ENCODE measurements at regions not wholly inside any gene's neighbourhood (a gene's known extent, or its start where the extent isn't known, plus 50 kb on each side); places are given as distances from the start of the nearest gene placed in this dataset.
"Not testable (repeated sequence)": the region's sequence is repeated elsewhere in the genome, so short reads cannot be mapped to it uniquely, and the experiment has no call there.

DNA sequence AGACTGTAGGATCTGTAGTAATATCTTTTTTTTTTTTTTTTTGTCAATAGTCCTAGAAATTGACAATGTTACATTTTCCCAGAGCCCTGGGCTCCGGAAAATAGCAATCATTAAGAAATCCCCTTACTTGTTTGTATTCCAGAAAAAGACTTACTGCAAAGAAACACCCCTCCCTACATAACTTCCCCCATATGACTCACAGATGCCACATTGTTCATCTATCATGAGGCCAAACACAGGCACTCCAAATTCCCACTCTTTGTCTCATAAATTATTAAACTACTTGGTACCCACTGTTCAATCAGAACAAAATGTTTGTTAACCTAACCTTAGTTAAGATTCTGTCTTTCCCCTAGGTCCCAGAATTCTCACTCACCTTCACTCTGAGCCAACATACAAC, 53.5 kb downstream of the TEX51 start:
- DNase-seq = no peak
- Histone ChIP-seq H3K27me3 (no peaks in the 10 kb centered on the region), H3K27ac (no peak overlapping the region)

DNA sequence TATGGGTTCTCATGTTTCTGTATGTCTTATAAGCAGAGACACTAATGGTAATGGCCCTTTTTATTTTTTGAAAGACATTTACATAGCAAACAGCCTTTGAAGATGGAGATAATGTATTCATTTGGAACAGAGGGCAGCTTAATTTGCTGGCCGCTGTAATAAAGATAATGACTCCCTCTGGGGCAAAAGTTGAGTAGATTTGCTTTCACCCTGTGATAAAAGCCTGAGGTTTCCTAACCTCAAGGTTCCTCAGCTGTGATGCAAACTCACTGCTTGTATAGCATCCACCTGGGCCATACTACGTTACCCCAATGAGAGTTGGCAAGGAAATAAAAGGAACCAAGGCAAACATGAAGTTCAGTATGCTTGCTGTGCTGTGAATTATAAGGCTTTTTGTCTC, 54.8 kb downstream of the TEX51 start:
- DNase-seq = no peak
- no peaks in the 10 kb centered on the region for H3K9me3 ChIP-seq (replicated peaks)
- no peak overlapping the region for H3K4me3 ChIP-seq
- H3K36me3 ChIP-seq = no peaks in the 10 kb centered on the region
- H3K4me1 ChIP-seq = no peaks in the 10 kb centered on the region
- H3K27me3 ChIP-seq = no peaks in the 10 kb centered on the region
- H3K27ac ChIP-seq = no peak overlapping the region

More for the DNA sequence above, 53.5 kb downstream of the TEX51 start:
- Histone ChIP-seq H3K9me3 (replicated peaks) (no peaks in the 10 kb centered on the region), H3K4me3 (no peak overlapping the region), H3K4me1 (no peaks in the 10 kb centered on the region), H3K36me3 (no peaks in the 10 kb centered on the region)

DNA sequence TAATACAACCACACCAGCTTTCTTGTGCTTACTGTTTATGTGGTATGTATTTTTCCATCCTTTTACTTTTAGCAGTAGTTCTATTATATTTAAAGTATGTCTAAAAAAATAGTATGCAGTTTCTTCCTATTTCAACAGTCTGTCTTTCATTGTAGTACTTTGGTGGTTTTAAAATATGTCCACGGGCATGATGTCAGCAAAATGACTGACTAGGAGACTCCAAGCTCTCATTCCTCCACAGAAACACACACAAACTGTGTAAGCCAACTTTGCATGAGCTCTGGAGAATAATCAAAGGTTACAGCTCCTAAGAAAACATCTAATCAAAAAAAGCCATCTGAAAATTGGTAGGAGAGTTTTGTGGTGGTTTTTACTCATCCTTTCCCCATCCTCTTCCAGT, 56.1 kb downstream of the TEX51 start:
- Histone ChIP-seq H3K36me3 (no peaks in the 10 kb centered on the region), H3K4me1 (no peaks in the 10 kb centered on the region), H3K9me3 (replicated peaks) (no peaks in the 10 kb centered on the region), H3K27ac (no peak overlapping the region), H3K4me3 (no peak overlapping the region), H3K27me3 (no peaks in the 10 kb centered on the region)
- DNase-seq = no peak

DNA sequence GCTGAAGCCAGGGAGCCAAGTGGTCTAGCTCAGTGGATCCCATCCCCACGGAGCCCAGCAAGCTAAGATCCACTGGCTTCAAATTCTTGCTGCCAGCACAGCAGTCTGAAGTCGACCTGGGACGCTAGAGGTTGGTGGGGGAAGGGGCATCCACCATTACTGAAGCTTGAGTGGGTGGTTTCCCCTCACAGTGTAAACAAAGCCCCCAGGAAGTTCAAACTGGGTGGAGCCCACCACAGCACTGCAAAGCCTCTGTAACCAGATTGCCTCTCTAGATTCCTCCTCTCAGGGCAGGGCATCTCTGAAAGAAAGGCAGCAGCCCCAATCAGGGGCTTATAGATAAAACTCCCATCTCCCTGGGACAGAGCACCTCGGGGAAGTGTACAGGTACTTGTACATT, 58.1 kb downstream of the TEX51 start:
- not testable (repeated sequence) for H3K9me3 ChIP-seq (replicated peaks); H3K4me3 ChIP-seq; H3K27me3 ChIP-seq; H3K27ac ChIP-seq; DNase-seq; H3K4me1 ChIP-seq; H3K36me3 ChIP-seq

DNA sequence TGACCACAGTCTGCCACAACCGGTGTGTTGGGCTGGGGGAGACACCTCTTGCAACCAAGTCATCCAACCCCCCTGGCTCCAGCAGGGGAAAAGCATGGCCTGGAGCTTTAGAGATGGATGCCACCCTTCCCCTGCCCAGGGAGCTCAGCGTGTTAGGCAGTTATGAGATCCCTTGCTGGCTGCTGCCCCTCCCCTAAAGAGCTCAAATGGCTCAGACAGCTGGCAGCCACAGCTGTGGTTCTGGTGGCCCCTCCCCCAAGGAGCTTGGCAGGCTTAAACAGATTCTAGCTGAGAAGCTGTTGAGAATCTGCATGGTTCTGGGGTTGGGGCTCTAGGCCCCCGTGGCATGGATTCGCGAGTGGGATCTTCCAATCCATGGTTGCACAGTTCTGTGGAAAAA, 64.7 kb downstream of the TEX51 start:
- Histone ChIP-seq H3K36me3 (no peaks in the 10 kb centered on the region), H3K27me3 (no peaks in the 10 kb centered on the region), H3K4me3 (no peak overlapping the region), H3K4me1 (no peaks in the 10 kb centered on the region), H3K9me3 (replicated peaks) (no peaks in the 10 kb centered on the region), H3K27ac (no peak overlapping the region)
- peak; percentile 33 to 46 for DNase-seq

DNA sequence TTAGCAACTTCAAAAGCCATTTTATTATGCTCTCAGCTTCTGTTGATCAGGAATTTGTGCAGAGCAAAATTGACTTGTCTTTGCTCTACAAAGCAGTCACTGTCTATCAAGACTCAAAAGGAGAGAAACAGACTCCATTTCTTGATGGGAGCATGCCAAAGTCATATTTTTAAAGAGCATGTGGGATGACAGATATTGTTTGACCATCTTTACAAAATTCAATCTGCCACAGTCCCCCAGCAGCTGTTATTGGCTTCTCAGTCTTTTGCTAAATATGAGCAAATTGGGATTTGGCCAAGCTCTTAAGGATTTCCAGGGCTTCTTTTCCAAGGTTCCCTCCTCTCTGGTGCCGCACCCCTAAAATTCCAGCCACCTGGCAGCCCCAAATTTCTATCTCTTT, 67.9 kb downstream of the TEX51 start:
- Histone ChIP-seq H3K9me3 (replicated peaks) (no peaks in the 10 kb centered on the region), H3K27ac (no peak overlapping the region), H3K27me3 (peaks cover 3% of the 10 kb centered on the region; the same call in 1 of the 2 replicates), H3K36me3 (no peaks in the 10 kb centered on the region), H3K4me3 (no peak overlapping the region), H3K4me1 (no peaks in the 10 kb centered on the region)
- DNase-seq = no peak

DNA sequence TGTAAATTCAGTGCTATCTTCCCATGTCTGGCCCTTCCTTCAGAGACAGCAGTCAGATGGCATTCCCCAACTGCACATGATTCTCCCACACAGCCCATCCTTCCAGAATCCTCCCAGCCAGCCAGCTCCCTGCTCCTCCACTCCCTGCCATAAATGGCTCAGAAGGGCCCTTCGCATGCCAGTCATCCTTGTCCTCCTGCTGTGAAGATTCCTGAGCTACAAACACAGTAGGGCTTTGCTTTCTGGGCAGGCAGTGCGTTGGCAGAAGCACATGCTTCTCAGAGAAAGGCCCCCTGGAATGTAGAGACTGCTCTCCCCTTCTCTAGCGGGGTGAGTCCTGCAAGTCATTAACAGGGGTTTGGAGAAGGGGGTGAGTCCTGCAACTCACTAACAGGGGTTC, 71.9 kb downstream of the TEX51 start:
- no peaks in the 10 kb centered on the region for H3K9me3 ChIP-seq (replicated peaks)
- H3K27me3 ChIP-seq = peaks cover 8% of the 10 kb centered on the region; the same call in 1 of the 2 replicates
- no peaks in the 10 kb centered on the region for H3K36me3 ChIP-seq
- H3K4me1 ChIP-seq = 0 out of 2 replicates have a peak, but pooled peaks cover 2% of the 10 kb centered on the region
- DNase-seq = no peak
- no peak overlapping the region for H3K4me3 ChIP-seq
- H3K27ac ChIP-seq = no peak overlapping the region

DNA sequence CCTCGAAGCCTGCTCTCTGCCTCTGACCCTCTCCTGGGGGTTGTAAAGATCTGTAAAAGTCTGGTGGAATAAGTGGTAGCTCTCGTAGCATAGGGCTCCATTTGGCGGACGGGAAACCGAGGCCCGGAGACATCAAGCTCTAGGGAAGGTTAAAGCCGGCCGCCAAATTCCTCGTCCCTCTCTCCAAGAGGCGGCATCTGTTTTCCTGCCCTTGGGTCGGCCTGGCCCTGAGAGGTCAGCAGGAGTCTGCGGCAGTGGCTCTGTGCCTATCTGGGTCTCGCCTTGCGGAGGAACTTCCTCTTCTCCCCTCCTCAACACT, 72.4 kb downstream of the TEX51 start:
- H3K36me3 ChIP-seq = no peaks in the 10 kb centered on the region
- no peaks in the 10 kb centered on the region for H3K9me3 ChIP-seq (replicated peaks)
- no peak overlapping the region for H3K27ac ChIP-seq
- H3K4me1 ChIP-seq = 0 out of 2 replicates have a peak, but pooled peaks cover 2% of the 10 kb centered on the region
- DNase-seq = no peak
- H3K27me3 ChIP-seq = peaks cover 8% of the 10 kb centered on the region; the same call in 1 of the 2 replicates
- H3K4me3 ChIP-seq = no peak overlapping the region

DNA sequence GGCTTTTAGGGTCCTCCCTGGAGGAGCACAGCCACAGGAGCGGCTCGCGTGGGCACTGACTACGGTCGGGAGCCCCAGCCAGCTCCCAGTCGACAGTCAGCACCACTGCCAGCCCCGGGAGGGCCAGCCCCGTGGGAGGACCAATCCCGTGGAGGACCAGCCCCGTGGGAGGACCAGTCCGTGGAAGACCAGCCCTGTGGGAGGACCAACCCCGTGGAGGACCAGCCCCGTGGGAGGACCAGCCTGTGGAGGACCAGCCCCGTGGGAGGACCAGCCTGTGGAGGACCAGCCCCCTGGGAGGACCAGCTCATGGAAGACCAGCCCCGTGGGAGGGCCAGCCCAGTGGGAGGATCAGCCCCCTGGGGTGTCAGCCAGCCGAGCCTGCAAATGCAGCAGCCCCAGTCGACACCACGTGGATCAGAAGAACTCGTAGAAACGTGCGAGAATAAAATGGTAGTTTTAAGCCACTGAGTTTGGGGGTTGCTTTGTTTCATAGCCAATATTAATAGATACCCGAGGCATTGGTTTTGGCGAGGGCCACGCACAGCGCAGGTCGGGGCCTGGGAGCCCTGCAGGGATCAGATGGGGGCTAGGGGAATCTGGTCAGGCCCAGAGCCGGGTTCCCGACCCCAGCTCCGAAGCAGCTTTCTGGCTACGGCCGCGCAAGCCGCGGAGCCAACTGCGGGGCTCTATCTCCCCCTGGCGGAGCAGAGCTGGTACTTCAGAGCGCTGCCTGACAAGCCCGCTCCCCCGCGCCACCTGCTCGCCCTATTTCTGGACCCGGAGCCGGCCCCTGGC, 73.0 kb downstream of the TEX51 start:
- no peak overlapping the region for H3K4me3 ChIP-seq
- peak; percentile 73 to 83 for DNase-seq
- no peak overlapping the region for H3K27ac ChIP-seq
- no peaks in the 10 kb centered on the region for H3K36me3 ChIP-seq
- no peaks in the 10 kb centered on the region for H3K9me3 ChIP-seq (replicated peaks)
- peaks cover 8% of the 10 kb centered on the region; the same call in 1 of the 2 replicates for H3K27me3 ChIP-seq
- 0 out of 2 replicates have a peak, but pooled peaks cover 2% of the 10 kb centered on the region for H3K4me1 ChIP-seq

DNA sequence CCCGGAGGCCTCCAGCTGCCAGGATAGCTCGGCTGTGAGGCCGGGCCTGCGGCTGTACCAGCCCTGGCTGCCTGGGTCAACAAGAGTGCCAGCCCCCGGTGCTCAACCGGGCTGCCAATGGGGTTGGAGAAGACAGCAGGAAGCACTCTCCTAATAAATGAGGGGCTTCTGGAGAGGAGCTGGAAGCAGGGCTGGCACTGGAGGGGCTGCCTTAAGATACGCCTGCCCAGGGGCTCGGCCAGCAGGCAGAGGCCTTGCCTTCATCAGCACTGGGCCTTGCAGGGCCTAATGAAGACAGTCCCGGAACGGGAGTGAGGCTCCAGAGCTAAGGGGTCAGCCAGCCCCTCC, 73.6 kb downstream of the TEX51 start:
- Histone ChIP-seq H3K27ac (no peak overlapping the region), H3K27me3 (peaks cover 8% of the 10 kb centered on the region; the same call in 1 of the 2 replicates), H3K4me3 (no peak overlapping the region), H3K4me1 (0 out of 2 replicates have a peak, but pooled peaks cover 2% of the 10 kb centered on the region), H3K36me3 (no peaks in the 10 kb centered on the region), H3K9me3 (replicated peaks) (no peaks in the 10 kb centered on the region)
- DNase-seq = no peak

DNA sequence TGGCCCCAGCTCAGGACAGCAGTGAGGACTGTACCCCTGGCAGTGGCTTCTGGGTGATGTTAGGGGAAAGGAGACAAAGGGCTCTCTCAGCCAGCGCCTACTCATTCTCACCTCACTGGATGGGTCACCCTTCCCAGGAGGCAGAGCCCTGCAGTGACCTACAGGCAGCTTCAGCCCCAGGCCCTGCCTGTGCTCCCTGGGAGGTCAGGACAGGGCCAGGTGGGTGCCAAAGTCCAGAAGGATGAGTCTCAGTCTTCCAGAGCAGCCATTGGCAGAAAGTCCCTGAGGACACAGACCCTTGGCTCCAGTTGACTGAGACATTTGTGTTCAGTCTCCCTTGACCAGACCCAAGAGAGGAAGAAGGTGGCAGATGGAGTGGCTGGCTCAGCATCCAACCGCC, 75.1 kb downstream of the TEX51 start:
- Histone ChIP-seq H3K9me3 (replicated peaks) (no peaks in the 10 kb centered on the region), H3K4me3 (no peak overlapping the region), H3K4me1 (0 out of 2 replicates have a peak, but pooled peaks cover 2% of the 10 kb centered on the region), H3K27me3 (peaks cover 8% of the 10 kb centered on the region; the same call in 1 of the 2 replicates), H3K27ac (no peak overlapping the region), H3K36me3 (no peaks in the 10 kb centered on the region)
- DNase-seq = no peak

DNA sequence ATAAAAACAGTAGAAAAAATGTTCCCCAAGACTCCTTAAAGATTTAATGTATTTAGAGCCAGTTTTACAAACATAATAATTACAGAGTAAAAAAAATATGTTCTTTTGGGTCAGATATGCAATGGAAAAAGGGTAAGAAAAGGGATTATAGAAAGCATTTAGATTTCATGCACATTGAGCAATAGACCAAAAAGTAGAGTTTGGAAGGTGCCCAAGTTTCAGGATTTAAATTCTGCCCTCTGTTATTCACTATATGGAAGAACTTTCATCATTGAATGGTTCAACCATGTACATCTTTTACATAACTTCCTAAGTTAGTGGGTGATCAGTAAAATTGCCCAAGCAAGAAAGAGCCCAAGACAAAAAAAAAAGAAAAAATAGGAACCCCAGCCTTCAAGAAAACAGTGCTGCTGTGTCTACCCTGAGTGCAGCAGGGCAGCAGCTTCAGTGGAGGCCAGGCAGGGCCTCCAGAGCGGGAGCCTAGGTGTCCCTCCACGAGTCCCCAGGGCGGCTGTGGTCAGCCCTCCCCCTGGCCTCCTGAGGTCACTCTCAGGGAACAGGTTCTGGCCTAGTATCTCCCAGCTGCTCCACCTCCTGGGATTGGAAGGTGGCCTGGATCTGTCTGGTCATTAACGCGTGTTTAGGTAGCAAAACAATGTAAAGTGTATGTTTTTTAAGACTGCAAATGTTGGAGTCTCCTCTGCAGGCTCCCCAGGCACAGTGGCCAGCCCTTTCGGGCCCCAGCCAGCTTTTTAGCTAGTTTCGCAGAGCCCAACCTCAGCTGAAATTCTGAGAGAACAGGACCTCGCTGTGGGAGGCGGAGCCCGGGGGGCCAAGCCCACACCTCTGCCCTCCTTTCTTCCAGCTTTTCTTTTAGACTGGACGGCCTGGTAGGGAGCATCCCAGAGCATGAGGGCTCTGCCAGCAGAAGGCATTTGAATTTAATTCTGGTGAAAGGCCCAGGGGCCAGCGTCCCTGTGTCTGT, 77.3 kb downstream of the TEX51 start:
- Histone ChIP-seq H3K4me1 (0 out of 2 replicates have a peak, but pooled peaks cover 2% of the 10 kb centered on the region), H3K4me3 (no peak overlapping the region), H3K9me3 (replicated peaks) (no peaks in the 10 kb centered on the region)

DNA sequence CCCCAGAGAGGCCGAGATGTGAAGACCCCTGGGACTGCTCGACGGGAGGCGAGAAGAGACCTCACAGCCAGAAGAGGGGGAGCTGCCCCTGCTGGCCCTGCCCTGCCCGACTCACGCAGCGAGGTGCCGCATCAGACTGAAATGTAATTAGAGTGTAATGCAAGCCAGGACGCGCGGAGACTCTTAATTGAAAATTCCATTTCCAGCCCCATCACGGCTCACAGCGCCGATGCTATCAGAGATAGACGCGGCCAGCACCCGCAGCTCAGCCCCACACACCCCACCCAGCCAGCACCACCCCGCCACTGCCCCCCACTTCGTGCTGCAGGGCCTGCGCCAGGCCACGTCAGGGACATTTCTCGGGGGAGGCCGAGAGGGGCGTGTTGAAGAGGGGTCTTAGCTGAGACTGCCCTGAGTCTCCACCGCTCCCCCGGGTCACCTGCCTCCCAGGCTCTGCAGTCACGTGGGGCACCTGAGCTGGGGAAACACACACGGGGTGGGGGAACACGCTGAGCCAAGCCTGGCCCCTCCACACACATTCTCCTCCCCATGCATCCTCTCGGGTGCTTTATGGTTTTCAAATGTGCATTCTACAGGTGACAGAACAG, 78.1 kb downstream of the TEX51 start:
- Histone ChIP-seq H3K27ac (no peak overlapping the region), H3K4me1 (0 out of 2 replicates have a peak, but pooled peaks cover 2% of the 10 kb centered on the region)

More for the DNA sequence above, 77.3 kb downstream of the TEX51 start:
- no peak for DNase-seq
- H3K27ac ChIP-seq = no peak overlapping the region
- H3K36me3 ChIP-seq = no peaks in the 10 kb centered on the region
- H3K27me3 ChIP-seq = peaks cover 8% of the 10 kb centered on the region; the same call in 1 of the 2 replicates

DNA sequence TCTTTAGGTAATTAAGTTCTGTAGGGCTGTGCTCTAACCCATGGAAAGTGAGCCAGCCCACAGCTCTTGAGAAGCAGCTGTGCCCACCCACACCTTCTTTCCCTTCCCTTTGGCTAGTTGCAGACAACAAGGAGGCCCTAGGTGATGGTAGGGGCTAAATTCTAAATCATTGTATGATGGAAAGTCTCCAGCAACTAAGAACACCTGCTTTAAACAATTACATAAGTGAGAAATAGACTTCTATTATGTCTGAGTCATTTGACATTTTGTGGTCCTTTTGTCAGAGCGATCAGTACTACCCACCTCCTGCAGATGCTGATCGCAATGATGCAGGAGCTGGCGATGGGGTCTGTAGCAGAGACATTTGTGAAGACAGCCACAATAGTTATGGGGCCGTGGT, 79.6 kb downstream of the TEX51 start:
- H3K9me3 ChIP-seq (replicated peaks) = no peaks in the 10 kb centered on the region
- no peaks in the 10 kb centered on the region for H3K4me1 ChIP-seq
- H3K27ac ChIP-seq = no peak overlapping the region

More for the DNA sequence above, 78.1 kb downstream of the TEX51 start:
- H3K9me3 ChIP-seq (replicated peaks) = no peaks in the 10 kb centered on the region
- no peak for DNase-seq
- no peaks in the 10 kb centered on the region for H3K36me3 ChIP-seq
- H3K27me3 ChIP-seq = peaks cover 5% of the 10 kb centered on the region; the same call in 1 of the 2 replicates
- H3K4me3 ChIP-seq = no peak overlapping the region

More for the DNA sequence above, 79.6 kb downstream of the TEX51 start:
- DNase-seq = no peak
- H3K36me3 ChIP-seq = no peaks in the 10 kb centered on the region
- no peak overlapping the region for H3K4me3 ChIP-seq
- H3K27me3 ChIP-seq = peaks cover 5% of the 10 kb centered on the region; the same call in 1 of the 2 replicates

Measured in SJCRH30 (cell line).